ENCODE measurements at regions not wholly inside any gene's neighbourhood (a gene's known extent, or its start where the extent isn't known, plus 50 kb on each side); places are given as distances from the start of the nearest gene placed in this dataset.

GRCh38 chr12:114902665-114903064 lies 218.7 kb upstream of the TBX3 start:
- DNase-seq (ENCODE audit: low spot score): no peak

- no peak for DNase-seq (ENCODE audit: low spot score)
Observed at GRCh38 chr12:114901316-114901715, 217.3 kb upstream of the TBX3 start.

GRCh38 chr12:114898159-114898558 lies 214.2 kb upstream of the TBX3 start:
- no peak for DNase-seq (ENCODE audit: low spot score)

DNA sequence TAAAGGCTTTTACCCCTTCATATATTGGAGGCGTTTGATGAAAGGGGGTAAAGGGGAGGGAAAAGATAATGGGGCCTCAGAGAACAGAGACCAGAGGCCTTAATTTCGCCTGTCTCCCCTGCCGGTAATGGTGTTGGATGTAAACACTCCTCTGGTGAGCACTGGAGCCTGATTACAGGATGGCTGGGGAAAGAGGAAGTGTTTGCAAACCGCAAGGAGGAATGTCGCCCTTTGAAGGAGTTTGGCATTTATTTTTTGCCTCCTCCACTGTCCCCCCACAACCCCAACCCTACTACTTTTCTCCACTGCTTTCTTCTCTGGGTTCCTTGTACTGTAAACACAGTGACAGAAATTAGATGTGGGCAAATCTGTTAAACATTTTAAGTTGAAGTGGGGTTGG lies 211.9 kb upstream of the TBX3 start:
- DNase-seq (ENCODE audit: low spot score): no peak

GRCh38 chr12:114895081-114895480 lies 211.1 kb upstream of the TBX3 start:
- no peak for DNase-seq (ENCODE audit: low spot score)

- DNase-seq (ENCODE audit: low spot score): no peak
Observed at GRCh38 chr12:114894076-114894475, 210.1 kb upstream of the TBX3 start.

- no peak for DNase-seq (ENCODE audit: low spot score)
Observed at GRCh38 chr12:114888928-114889584, 205.1 kb upstream of the TBX3 start.

DNA sequence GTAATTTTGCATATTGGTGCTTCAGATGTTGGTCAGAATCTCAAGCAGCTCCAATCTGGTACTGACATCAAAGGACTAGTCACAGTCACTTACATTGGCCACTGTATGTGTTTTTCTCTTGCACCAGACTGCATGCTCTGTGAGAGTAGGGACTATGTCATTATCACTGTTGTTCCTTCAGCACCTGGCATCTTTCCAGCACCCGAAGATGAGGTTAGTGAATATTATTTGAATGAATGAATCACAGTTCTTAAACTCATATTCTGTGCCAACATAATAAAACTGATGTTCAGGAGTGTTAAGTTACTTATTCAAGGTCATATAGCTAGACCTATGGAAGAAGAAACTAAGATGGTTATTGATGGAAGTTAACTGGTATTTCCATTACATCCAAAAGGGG lies 204.5 kb upstream of the TBX3 start:
- DNase-seq (ENCODE audit: low spot score): no peak

DNA sequence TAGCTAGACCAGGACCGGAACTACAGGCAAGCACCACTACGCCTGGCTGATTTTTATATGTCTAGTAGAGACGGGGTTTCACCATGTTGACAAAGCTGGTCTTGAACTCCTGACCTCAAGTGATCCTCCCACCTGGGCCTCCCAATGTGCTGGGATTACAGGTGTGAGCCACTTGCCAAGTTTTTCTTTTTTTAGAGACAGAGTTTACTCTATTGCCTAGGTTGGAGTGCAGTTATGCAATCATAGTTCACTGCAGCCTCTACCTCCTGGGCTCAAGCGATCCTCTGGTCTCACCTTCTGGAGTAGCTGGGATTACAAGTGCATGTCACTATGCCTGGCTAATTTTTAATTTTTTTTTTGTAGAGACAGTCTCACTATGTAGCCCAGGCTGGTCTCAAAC lies 201.5 kb upstream of the TBX3 start:
- no peak for DNase-seq (ENCODE audit: low spot score)

GRCh38 chr12:114884575-114884974 lies 200.6 kb upstream of the TBX3 start:
- DNase-seq (ENCODE audit: low spot score): no peak

DNA sequence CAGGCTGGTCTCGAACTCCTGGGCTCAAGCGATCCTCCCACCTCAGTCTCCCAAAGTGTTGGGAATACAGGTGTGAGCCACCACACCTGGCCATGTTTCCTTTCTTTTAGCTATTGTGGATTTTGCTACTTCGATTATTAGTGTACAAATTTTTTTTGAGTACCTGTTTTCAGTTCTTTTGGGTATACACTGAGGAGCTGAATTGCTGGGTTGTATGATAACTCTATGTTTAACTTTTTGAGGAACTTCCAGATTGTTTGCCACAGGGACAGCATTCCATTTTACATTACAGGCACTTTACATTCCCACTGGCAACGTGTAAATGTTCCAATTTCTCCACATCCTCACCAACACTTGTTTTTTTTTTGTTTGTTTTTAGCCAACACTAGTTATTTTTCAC lies 198.1 kb upstream of the TBX3 start:
- DNase-seq (ENCODE audit: low spot score): no peak

DNA sequence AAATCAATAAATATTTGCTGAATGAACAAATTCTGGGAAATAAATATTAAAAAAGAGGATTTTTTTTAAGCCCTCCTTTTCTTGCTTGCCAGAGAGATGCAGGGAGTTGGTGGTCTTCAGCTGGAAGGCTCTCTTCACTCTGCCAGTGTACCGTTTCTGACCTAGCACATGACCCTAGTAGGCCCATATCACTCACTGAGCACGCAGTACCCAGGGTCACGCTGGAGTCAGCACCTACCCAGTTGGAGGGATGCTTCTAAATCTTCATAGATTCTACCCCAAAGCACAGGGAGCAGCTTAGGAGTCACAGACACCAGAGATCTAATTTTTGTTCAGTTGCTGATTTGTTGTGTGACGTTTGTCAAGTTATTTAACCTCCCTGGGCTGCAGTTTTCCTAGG lies 195.4 kb upstream of the TBX3 start:
- DNase-seq (ENCODE audit: low spot score): no peak

- no peak for DNase-seq (ENCODE audit: low spot score)
Observed at GRCh38 chr12:114878781-114879180, 194.8 kb upstream of the TBX3 start.

- DNase-seq (ENCODE audit: low spot score): no peak
Observed at GRCh38 chr12:114876968-114877680, 193.1 kb upstream of the TBX3 start.

GRCh38 chr12:114875313-114875712 lies 191.3 kb upstream of the TBX3 start:
- no peak for DNase-seq (ENCODE audit: low spot score)

GRCh38 chr12:114873656-114874055 lies 189.7 kb upstream of the TBX3 start:
- DNase-seq (ENCODE audit: low spot score): no peak

DNA sequence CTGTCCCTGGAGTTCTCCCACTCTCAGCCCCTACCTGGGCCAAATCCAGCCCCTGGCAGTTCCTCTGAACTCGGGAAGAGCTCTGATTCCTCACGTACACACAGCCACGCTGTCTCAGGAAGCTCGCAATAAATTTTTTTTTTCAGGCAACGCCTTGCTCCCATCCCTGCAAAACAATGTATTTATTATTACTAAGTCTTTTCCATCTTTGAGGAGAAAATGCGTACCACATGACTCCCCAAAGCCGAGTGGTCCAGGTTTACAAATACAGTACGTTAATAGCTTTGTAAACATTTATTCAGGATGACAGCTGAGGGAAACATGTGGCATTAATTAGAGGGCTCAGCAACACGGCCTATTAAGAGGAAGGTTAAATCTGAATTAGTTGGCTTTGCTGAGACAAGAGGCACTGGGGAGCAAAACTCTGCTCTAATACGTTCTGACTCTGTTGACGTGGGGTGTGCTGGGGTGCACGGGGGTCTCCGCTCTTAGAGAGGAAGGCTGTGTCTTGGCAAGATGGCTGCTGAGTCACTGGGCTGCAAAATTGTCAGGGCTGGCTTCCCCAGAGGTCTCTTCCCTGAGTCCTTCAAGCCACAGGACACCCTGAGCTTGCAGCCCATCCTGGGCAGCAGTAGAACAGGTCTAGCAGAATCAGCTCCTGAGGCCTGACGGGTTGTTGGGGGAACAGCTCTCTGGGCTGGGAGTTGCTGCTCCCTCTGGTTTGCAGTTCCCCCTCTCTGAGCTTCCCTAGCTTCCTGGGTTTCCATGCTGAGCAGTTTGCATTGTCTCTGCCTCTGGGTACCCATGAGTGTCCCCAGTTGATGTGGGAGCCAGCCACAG lies 185.2 kb upstream of the TBX3 start:
- DNase-seq (ENCODE audit: low spot score): no peak

- no peak for DNase-seq (ENCODE audit: low spot score)
Observed at GRCh38 chr12:114866331-114866730, 182.4 kb upstream of the TBX3 start.

GRCh38 chr12:114864837-114865551 lies 181.0 kb upstream of the TBX3 start:
- no peak for DNase-seq (ENCODE audit: low spot score)

DNA sequence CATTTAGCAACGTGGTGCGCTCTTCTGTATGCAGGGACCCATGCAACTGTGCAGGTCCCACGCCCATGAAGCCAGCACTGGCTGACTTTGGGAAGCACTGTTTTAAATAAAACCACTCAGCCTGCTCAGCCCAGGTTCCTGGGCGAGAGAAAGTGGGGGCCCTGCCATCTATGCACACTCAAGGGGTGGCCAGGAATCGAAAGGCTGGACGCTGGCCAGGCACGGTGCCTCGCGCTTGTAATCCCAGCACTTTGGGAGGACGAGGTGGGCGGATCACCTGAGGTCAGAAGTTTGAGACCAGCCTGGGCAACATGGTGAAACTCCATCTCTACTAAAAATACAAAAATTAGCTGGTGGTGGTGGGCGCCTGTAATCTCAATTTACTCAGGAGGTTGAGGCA lies 179.9 kb upstream of the TBX3 start:
- no peak for DNase-seq (ENCODE audit: low spot score)

- DNase-seq (ENCODE audit: low spot score): no peak
Observed at GRCh38 chr12:114860969-114861368, 177.0 kb upstream of the TBX3 start.

- DNase-seq (ENCODE audit: low spot score): no peak
Observed at GRCh38 chr12:114858388-114859146, 174.6 kb upstream of the TBX3 start.
